ENCODE measurements at regions not wholly inside any gene's neighbourhood (a gene's known extent, or its start where the extent isn't known, plus 50 kb on each side); places are given as distances from the start of the nearest gene placed in this dataset.
A peak's percentile ranks its signal among the peaks of the same experiment; 100 is the strongest.

- no peak overlapping the region for H3K27ac ChIP-seq (ENCODE audit: low read length)
- POLR2A ChIA-PET: no interaction called here
- CTCF ChIA-PET: no interaction called here
- DNase-seq (ENCODE audit: low read depth, low spot score) (peak; percentile 25), ATAC-seq (no peak)
- H3K4me1 ChIP-seq (ENCODE audit: control insufficient read depth, insufficient read depth, low read length): no peaks in the 10 kb centered on the region
- intact Hi-C loops (cut with micrococcal nuclease; ENCODE audit: unreplicated experiment): loop anchor here (2.0 kb wide), 1 partner anchor 564 kb away; no protein-coding TSS in a partner anchor
- no TSS peak for BruUV-seq (replicated peaks)
- no peak overlapping the region for H3K4me3 ChIP-seq (ENCODE audit: low read depth in 2 of 2, low read length in 2 of 2)
- H3K36me3 ChIP-seq (ENCODE audit: control insufficient read depth, insufficient read depth, low read length): no peaks in the 10 kb centered on the region
- in situ Hi-C loops (cut with HindIII; ENCODE audit: low pct_unique_long_range_greater_than_20kb, low sequenced_read_pairs): no loop called here
- TF ChIP-seq, protein P1, sequence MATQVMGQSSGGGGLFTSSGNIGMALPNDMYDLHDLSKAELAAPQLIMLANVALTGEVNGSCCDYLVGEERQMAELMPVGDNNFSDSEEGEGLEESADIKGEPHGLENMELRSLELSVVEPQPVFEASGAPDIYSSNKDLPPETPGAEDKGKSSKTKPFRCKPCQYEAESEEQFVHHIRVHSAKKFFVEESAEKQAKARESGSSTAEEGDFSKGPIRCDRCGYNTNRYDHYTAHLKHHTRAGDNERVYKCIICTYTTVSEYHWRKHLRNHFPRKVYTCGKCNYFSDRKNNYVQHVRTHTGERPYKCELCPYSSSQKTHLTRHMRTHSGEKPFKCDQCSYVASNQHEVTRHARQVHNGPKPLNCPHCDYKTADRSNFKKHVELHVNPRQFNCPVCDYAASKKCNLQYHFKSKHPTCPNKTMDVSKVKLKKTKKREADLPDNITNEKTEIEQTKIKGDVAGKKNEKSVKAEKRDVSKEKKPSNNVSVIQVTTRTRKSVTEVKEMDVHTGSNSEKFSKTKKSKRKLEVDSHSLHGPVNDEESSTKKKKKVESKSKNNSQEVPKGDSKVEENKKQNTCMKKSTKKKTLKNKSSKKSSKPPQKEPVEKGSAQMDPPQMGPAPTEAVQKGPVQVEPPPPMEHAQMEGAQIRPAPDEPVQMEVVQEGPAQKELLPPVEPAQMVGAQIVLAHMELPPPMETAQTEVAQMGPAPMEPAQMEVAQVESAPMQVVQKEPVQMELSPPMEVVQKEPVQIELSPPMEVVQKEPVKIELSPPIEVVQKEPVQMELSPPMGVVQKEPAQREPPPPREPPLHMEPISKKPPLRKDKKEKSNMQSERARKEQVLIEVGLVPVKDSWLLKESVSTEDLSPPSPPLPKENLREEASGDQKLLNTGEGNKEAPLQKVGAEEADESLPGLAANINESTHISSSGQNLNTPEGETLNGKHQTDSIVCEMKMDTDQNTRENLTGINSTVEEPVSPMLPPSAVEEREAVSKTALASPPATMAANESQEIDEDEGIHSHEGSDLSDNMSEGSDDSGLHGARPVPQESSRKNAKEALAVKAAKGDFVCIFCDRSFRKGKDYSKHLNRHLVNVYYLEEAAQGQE (IDR thresholded peaks at IDR 0.05; ENCODE audit: insufficient read depth in 1 of 2, low read depth in 2 of 2, low read length in 1 of 2): no peak
- TF ChIP-seq, protein P2, sequence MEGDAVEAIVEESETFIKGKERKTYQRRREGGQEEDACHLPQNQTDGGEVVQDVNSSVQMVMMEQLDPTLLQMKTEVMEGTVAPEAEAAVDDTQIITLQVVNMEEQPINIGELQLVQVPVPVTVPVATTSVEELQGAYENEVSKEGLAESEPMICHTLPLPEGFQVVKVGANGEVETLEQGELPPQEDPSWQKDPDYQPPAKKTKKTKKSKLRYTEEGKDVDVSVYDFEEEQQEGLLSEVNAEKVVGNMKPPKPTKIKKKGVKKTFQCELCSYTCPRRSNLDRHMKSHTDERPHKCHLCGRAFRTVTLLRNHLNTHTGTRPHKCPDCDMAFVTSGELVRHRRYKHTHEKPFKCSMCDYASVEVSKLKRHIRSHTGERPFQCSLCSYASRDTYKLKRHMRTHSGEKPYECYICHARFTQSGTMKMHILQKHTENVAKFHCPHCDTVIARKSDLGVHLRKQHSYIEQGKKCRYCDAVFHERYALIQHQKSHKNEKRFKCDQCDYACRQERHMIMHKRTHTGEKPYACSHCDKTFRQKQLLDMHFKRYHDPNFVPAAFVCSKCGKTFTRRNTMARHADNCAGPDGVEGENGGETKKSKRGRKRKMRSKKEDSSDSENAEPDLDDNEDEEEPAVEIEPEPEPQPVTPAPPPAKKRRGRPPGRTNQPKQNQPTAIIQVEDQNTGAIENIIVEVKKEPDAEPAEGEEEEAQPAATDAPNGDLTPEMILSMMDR (IDR thresholded peaks at IDR 0.05): peak; percentile 38; the same call in 1 of the 2 replicates
- H3K9me3 ChIP-seq (ENCODE audit: control insufficient read depth, insufficient read depth, low read depth, low read length): no peaks in the 10 kb centered on the region
- no peaks in the 10 kb centered on the region for H3K27me3 ChIP-seq (ENCODE audit: control insufficient read depth, insufficient read depth, low read length)
Measured at GRCh38 chr2:56749152-56749752, 565.5 kb downstream of the CCDC85A start.

GRCh38 chr2:56753182-56753581, 569.4 kb downstream of the CCDC85A start:
- CTCF ChIA-PET: no interaction called here
- no peak overlapping the region for H3K27ac ChIP-seq (ENCODE audit: low read length)
- BruUV-seq (replicated peaks): no TSS peak
- in situ Hi-C loops (cut with HindIII; ENCODE audit: low pct_unique_long_range_greater_than_20kb, low sequenced_read_pairs): no loop called here
- no peaks in the 10 kb centered on the region; the same call in 1 of the 2 replicates for H3K36me3 ChIP-seq (ENCODE audit: control insufficient read depth, insufficient read depth, low read length)
- no peak for TF ChIP-seq POLR2AphosphoS5 (IDR thresholded peaks at IDR 0.05; ENCODE audit: low read depth, low read length)
- TF ChIP-seq, protein P2 (IDR thresholded peaks at IDR 0.05): no peak
- TF ChIP-seq TCF7L2 (IDR thresholded peaks at IDR 0.05; ENCODE audit: low read depth, low read length): no peak
- TF ChIP-seq SIN3A (IDR thresholded peaks at IDR 0.05; ENCODE audit: borderline replicate concordance, insufficient read depth, low read depth, low read length): no peak
- TF ChIP-seq, protein P1 (IDR thresholded peaks at IDR 0.05; ENCODE audit: insufficient read depth in 1 of 2, low read depth in 2 of 2, low read length in 1 of 2): no peak
- no peaks in the 10 kb centered on the region for H3K9me3 ChIP-seq (ENCODE audit: control insufficient read depth, insufficient read depth, low read depth, low read length)
- no peak for DNase-seq (ENCODE audit: low read depth, low spot score)
- no peaks in the 10 kb centered on the region for H3K4me1 ChIP-seq (ENCODE audit: control insufficient read depth, insufficient read depth, low read length)
- no peak for ATAC-seq
- POLR2A ChIA-PET: no interaction called here
- intact Hi-C loops (cut with micrococcal nuclease; ENCODE audit: unreplicated experiment): no loop called here
- no peak overlapping the region for H3K4me3 ChIP-seq (ENCODE audit: low read depth in 2 of 2, low read length in 2 of 2)
- H3K27me3 ChIP-seq (ENCODE audit: control insufficient read depth, insufficient read depth, low read length): no peaks in the 10 kb centered on the region

All from Panc1 (cell line).